ENCODE measurements at regions not wholly inside any gene's neighbourhood (a gene's known extent, or its start where the extent isn't known, plus 50 kb on each side); places are given as distances from the start of the nearest gene placed in this dataset.

DNA sequence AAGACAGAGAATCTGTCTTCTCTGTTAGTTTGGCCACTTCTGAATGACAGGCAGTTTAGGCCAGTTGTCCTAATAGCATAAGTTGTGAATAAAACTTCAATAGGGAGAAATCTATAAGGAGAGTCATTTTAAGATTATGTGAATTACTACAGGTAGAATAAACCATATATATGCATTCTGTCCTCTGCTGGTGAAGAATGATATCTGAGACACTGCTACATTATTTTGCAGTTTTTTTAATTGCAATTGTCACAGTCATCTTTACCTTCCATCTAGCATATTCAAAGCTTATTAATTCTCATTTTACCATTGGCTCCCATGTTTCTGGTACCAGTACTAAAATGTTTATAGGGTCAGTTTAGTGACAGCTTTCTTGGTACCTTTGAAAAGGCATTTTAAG, 519.6 kb upstream of the DEPDC1 start:
- TF ChIP-seq GATA2 (IDR thresholded peaks at IDR 0.05; ENCODE audit: low read depth, low read length) (no peak), GATA3 (IDR thresholded peaks at IDR 0.05; ENCODE audit: low read depth, low read length) (no peak)
